ENCODE measurements at regions not wholly inside any gene's neighbourhood (a gene's known extent, or its start where the extent isn't known, plus 50 kb on each side); places are given as distances from the start of the nearest gene placed in this dataset.

- no peak for DNase-seq
Measured at GRCh38 chr4:36004204-36004851, 240.0 kb downstream of the ARAP2 start.

GRCh38 chr4:36006226-36006625 lies 238.1 kb downstream of the ARAP2 start:
- DNase-seq, result no peak

- DNase-seq, result no peak
Measured at GRCh38 chr4:36010397-36010929, 233.9 kb downstream of the ARAP2 start.

GRCh38 chr4:36011381-36011780 lies 232.9 kb downstream of the ARAP2 start:
- DNase-seq, result no peak

GRCh38 chr4:36012503-36012902 lies 231.8 kb downstream of the ARAP2 start:
- no peak for DNase-seq

- DNase-seq, result no peak
Measured at GRCh38 chr4:36013206-36013605, 231.1 kb downstream of the ARAP2 start.
